H1 (cell line): ENCODE measurements at regions not wholly inside any gene's neighbourhood (a gene's known extent, or its start where the extent isn't known, plus 50 kb on each side); places are given as distances from the start of the nearest gene placed in this dataset.

Experiments used
- CBX8 ChIP-seq: fragments of 300-800, 300-1000 bp; sonication (generic); IDR thresholded peaks from 2 replicates; pipeline ENCODE4 v1.7.1; 2016; ENCODE audit warnings: low read depth, low read length, borderline replicate concordance
- HDAC2 ChIP-seq, 2 experiments: fragments of 300-600 bp in 1 of 2; sonication (generic) in 1 of 2; IDR thresholded peaks; 2 replicates each; pipeline ENCODE4 v1.6.1; 2011 to 2012; ENCODE audit warnings: low read depth in 2 of 2, low read length in 2 of 2, mild to moderate bottlenecking in 2 of 2, moderate library complexity in 2 of 2, borderline replicate concordance in 1 of 2, inconsistent platforms in 1 of 2
- JUN ChIP-seq: IDR thresholded peaks from 2 replicates; pipeline ENCODE4 v1.6.1; 2011; ENCODE audit warnings: low read depth, mild to moderate bottlenecking, improper control_type of control experiment, low read length
- SP4 ChIP-seq: IDR thresholded peaks from 2 replicates; pipeline ENCODE4 v1.6.1; 2012; ENCODE audit warnings: low read length, inconsistent platforms
- USF2 ChIP-seq: IDR thresholded peaks from 2 replicates; pipeline ENCODE4 v1.6.1; 2011; ENCODE audit warnings: low read length, improper control_type of control experiment
- TF ChIP-seq, protein P1 (sequence below): IDR thresholded peaks from 2 replicates; pipeline ENCODE4 v1.6.1; 2012; ENCODE audit warnings: low read length, inconsistent platforms

GRCh38 chr20:23138682-23139081 is 52.6 kb upstream of the CD93 start:
- TF ChIP-seq SP4 (no peak), HDAC2 (IDR thresholded peaks at IDR 0.05; ENCODE audit: borderline replicate concordance in 1 of 2, low read depth in 2 of 2, low read length in 2 of 2) (no peak), USF2 (no peak), JUN (no peak), CBX8 (no peak)
- TF ChIP-seq, protein P1, sequence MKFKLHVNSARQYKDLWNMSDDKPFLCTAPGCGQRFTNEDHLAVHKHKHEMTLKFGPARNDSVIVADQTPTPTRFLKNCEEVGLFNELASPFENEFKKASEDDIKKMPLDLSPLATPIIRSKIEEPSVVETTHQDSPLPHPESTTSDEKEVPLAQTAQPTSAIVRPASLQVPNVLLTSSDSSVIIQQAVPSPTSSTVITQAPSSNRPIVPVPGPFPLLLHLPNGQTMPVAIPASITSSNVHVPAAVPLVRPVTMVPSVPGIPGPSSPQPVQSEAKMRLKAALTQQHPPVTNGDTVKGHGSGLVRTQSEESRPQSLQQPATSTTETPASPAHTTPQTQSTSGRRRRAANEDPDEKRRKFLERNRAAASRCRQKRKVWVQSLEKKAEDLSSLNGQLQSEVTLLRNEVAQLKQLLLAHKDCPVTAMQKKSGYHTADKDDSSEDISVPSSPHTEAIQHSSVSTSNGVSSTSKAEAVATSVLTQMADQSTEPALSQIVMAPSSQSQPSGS = no peak
